Memory B cell (primary cell): ENCODE measurements at regions not wholly inside any gene's neighbourhood (a gene's known extent, or its start where the extent isn't known, plus 50 kb on each side); places are given as distances from the start of the nearest gene placed in this dataset.
"Not testable (repeated sequence)": the region's sequence is repeated elsewhere in the genome, so short reads cannot be mapped to it uniquely, and the experiment has no call there.

Source experiments
- ATAC-seq: fragments of 150-1000 bp; cut with Tn5 transposase; 2 replicates; pipeline ENCODE4 v1.10.0; 2021; ENCODE audit warnings: low read depth, mild to moderate bottlenecking, moderate library complexity
- DNase-seq, 2 donors: peaks; one replicate each; pipeline ENCODE4 v3.0.0; 2022; ENCODE audit warnings: low spot score in 2 of 2
- H3K27ac Mint-ChIP-seq: one replicate; pipeline ENCODE4 v1.8.0; 2022; ENCODE audit warnings: mild to moderate bottlenecking, moderate library complexity, mixed read lengths
- H3K27me3 Mint-ChIP-seq: one replicate; pipeline ENCODE4 v1.8.0; 2022; ENCODE audit warnings: mixed read lengths
- H3K36me3 Mint-ChIP-seq: one replicate; pipeline ENCODE4 v1.8.0; 2022; ENCODE audit warnings: mild to moderate bottlenecking, mixed read lengths
- H3K4me1 Mint-ChIP-seq: one replicate; pipeline ENCODE4 v1.8.0; 2022; ENCODE audit warnings: mixed read lengths
- H3K4me3 Mint-ChIP-seq: one replicate; pipeline ENCODE4 v1.8.0; 2022; ENCODE audit warnings: mild to moderate bottlenecking, moderate library complexity, mixed read lengths
- H3K9me3 Mint-ChIP-seq: one replicate; pipeline ENCODE4 v1.8.0; 2022; ENCODE audit warnings: mixed read lengths

- Mint-ChIP-seq H3K27ac (no peak overlapping the region), H3K36me3 (no peaks in the 10 kb centered on the region), H3K4me1 (peaks cover 3% of the 10 kb centered on the region), H3K4me3 (no peak overlapping the region), H3K9me3 (no peaks in the 10 kb centered on the region), H3K27me3 (no peaks in the 10 kb centered on the region)
- ATAC-seq (no peak), DNase-seq (no peak)
Measured at GRCh38 chr4:81786063-81786763, 314.5 kb upstream of the RASGEF1B start.

GRCh38 chr4:81785338-81785737, 313.6 kb upstream of the RASGEF1B start:
- no peak overlapping the region for H3K4me3 Mint-ChIP-seq
- DNase-seq (no peak), ATAC-seq (no peak)
- no peaks in the 10 kb centered on the region for H3K4me1 Mint-ChIP-seq
- no peaks in the 10 kb centered on the region for H3K9me3 Mint-ChIP-seq
- H3K27me3 Mint-ChIP-seq, result no peaks in the 10 kb centered on the region
- no peak overlapping the region for H3K27ac Mint-ChIP-seq
- no peaks in the 10 kb centered on the region for H3K36me3 Mint-ChIP-seq

- H3K27me3 Mint-ChIP-seq, result peaks cover 2% of the 10 kb centered on the region
- no peak overlapping the region for H3K4me3 Mint-ChIP-seq
- ATAC-seq, result no peak
- no peaks in the 10 kb centered on the region for H3K36me3 Mint-ChIP-seq
- H3K27ac Mint-ChIP-seq, result no peak overlapping the region
- no peaks in the 10 kb centered on the region for H3K4me1 Mint-ChIP-seq
- DNase-seq, result no peak
- no peaks in the 10 kb centered on the region for H3K9me3 Mint-ChIP-seq
Measured at GRCh38 chr4:81783558-81783957, 311.9 kb upstream of the RASGEF1B start.

GRCh38 chr4:81781799-81782198, 310.1 kb upstream of the RASGEF1B start:
- no peaks in the 10 kb centered on the region for H3K36me3 Mint-ChIP-seq
- no peaks in the 10 kb centered on the region for H3K9me3 Mint-ChIP-seq
- H3K27me3 Mint-ChIP-seq, result peaks cover 2% of the 10 kb centered on the region
- DNase-seq (no peak), ATAC-seq (no peak)
- H3K27ac Mint-ChIP-seq, result peak overlapping the region; percentile 24
- no peak overlapping the region for H3K4me3 Mint-ChIP-seq
- H3K4me1 Mint-ChIP-seq, result no peaks in the 10 kb centered on the region

GRCh38 chr4:81777718-81778117, 306.0 kb upstream of the RASGEF1B start:
- not testable (repeated sequence) for H3K27ac Mint-ChIP-seq, H3K27me3 Mint-ChIP-seq, ATAC-seq, DNase-seq, H3K9me3 Mint-ChIP-seq, H3K36me3 Mint-ChIP-seq, H3K4me3 Mint-ChIP-seq, H3K4me1 Mint-ChIP-seq

- ATAC-seq, result no peak
- Mint-ChIP-seq H3K4me1 (no peaks in the 10 kb centered on the region), H3K36me3 (no peaks in the 10 kb centered on the region), H3K27ac (no peak overlapping the region), H3K27me3 (peaks cover 2% of the 10 kb centered on the region), H3K4me3 (no peak overlapping the region), H3K9me3 (no peaks in the 10 kb centered on the region)
- DNase-seq, result no peak
Measured at GRCh38 chr4:81776794-81777193, 305.1 kb upstream of the RASGEF1B start.

- no peaks in the 10 kb centered on the region for H3K27me3 Mint-ChIP-seq
- H3K4me3 Mint-ChIP-seq, result no peak overlapping the region
Measured at GRCh38 chr4:81773557-81773956, 301.9 kb upstream of the RASGEF1B start.

GRCh38 chr4:81771721-81772120, 300.0 kb upstream of the RASGEF1B start:
- Mint-ChIP-seq H3K4me1 (no peaks in the 10 kb centered on the region), H3K4me3 (no peak overlapping the region), H3K27me3 (no peaks in the 10 kb centered on the region), H3K36me3 (no peaks in the 10 kb centered on the region), H3K27ac (no peak overlapping the region), H3K9me3 (no peaks in the 10 kb centered on the region)
- ATAC-seq (no peak), DNase-seq (no peak)

More at GRCh38 chr4:81773557-81773956, 301.9 kb upstream of the RASGEF1B start:
- no peaks in the 10 kb centered on the region for H3K9me3 Mint-ChIP-seq
- ATAC-seq (no peak), DNase-seq (no peak)
- no peak overlapping the region for H3K27ac Mint-ChIP-seq
- no peaks in the 10 kb centered on the region for H3K4me1 Mint-ChIP-seq
- no peaks in the 10 kb centered on the region for H3K36me3 Mint-ChIP-seq

GRCh38 chr4:81769244-81769643, 297.5 kb upstream of the RASGEF1B start:
- H3K27ac Mint-ChIP-seq, result no peak overlapping the region
- no peaks in the 10 kb centered on the region for H3K9me3 Mint-ChIP-seq
- no peak overlapping the region for H3K4me3 Mint-ChIP-seq

GRCh38 chr4:81758574-81759264, 287.0 kb upstream of the RASGEF1B start:
- no peaks in the 10 kb centered on the region for H3K9me3 Mint-ChIP-seq
- H3K4me1 Mint-ChIP-seq, result peaks cover 36% of the 10 kb centered on the region
- H3K27ac Mint-ChIP-seq, result no peak overlapping the region
- ATAC-seq (peak; percentile 81), DNase-seq (no peak)
- no peaks in the 10 kb centered on the region for H3K27me3 Mint-ChIP-seq
- no peak overlapping the region for H3K4me3 Mint-ChIP-seq
- H3K36me3 Mint-ChIP-seq, result no peaks in the 10 kb centered on the region

More at GRCh38 chr4:81769244-81769643, 297.5 kb upstream of the RASGEF1B start:
- no peak for DNase-seq
- no peaks in the 10 kb centered on the region for H3K36me3 Mint-ChIP-seq
- H3K27me3 Mint-ChIP-seq, result no peaks in the 10 kb centered on the region
- ATAC-seq, result no peak
- H3K4me1 Mint-ChIP-seq, result no peaks in the 10 kb centered on the region

- no peak for DNase-seq
- Mint-ChIP-seq H3K4me3 (no peak overlapping the region), H3K27me3 (no peaks in the 10 kb centered on the region), H3K36me3 (no peaks in the 10 kb centered on the region), H3K4me1 (peaks cover 33% of the 10 kb centered on the region), H3K9me3 (no peaks in the 10 kb centered on the region), H3K27ac (no peak overlapping the region)
- ATAC-seq, result no peak
Measured at GRCh38 chr4:81757691-81758090, 286.0 kb upstream of the RASGEF1B start.

GRCh38 chr4:81756973-81757372, 285.3 kb upstream of the RASGEF1B start:
- no peaks in the 10 kb centered on the region for H3K27me3 Mint-ChIP-seq
- H3K4me3 Mint-ChIP-seq, result no peak overlapping the region
- H3K9me3 Mint-ChIP-seq, result no peaks in the 10 kb centered on the region
- DNase-seq (no peak), ATAC-seq (peak; percentile 59)
- peaks cover 33% of the 10 kb centered on the region for H3K4me1 Mint-ChIP-seq
- no peaks in the 10 kb centered on the region for H3K36me3 Mint-ChIP-seq
- peak overlapping the region; percentile 32 for H3K27ac Mint-ChIP-seq

GRCh38 chr4:81756042-81756441, 284.3 kb upstream of the RASGEF1B start:
- no peak overlapping the region for H3K27ac Mint-ChIP-seq
- H3K27me3 Mint-ChIP-seq, result no peaks in the 10 kb centered on the region
- H3K4me1 Mint-ChIP-seq, result peaks cover 33% of the 10 kb centered on the region
- H3K9me3 Mint-ChIP-seq, result no peaks in the 10 kb centered on the region
- no peak for ATAC-seq
- DNase-seq, result no peak
- H3K4me3 Mint-ChIP-seq, result no peak overlapping the region
- H3K36me3 Mint-ChIP-seq, result no peaks in the 10 kb centered on the region

GRCh38 chr4:81754169-81754568, 282.5 kb upstream of the RASGEF1B start:
- H3K27me3 Mint-ChIP-seq, result no peaks in the 10 kb centered on the region
- ATAC-seq (no peak), DNase-seq (no peak)
- H3K36me3 Mint-ChIP-seq, result no peaks in the 10 kb centered on the region
- H3K27ac Mint-ChIP-seq, result no peak overlapping the region
- H3K9me3 Mint-ChIP-seq, result no peaks in the 10 kb centered on the region
- peaks cover 25% of the 10 kb centered on the region for H3K4me1 Mint-ChIP-seq
- no peak overlapping the region for H3K4me3 Mint-ChIP-seq
